K562 (cell line): ENCODE measurements at regions not wholly inside any gene's neighbourhood (a gene's known extent, or its start where the extent isn't known, plus 50 kb on each side); places are given as distances from the start of the nearest gene placed in this dataset.
A peak's percentile ranks its signal among the peaks of the same experiment; 100 is the strongest.

Experiments used
- ATAC-seq: fragments of 200-7000 bp; cut with Tn5 transposase; 3 replicates; pipeline ENCODE4 v1.9.1; 2020; ENCODE audit warnings: moderate library complexity
- BruUV-seq: library from RNA; stranded (reverse); fragments of 400-500 nt; replicated peaks from 2 replicates; lab custom pipeline; 2021; lab: Mats Ljungman, UMichigan
- CTCF ChIA-PET: fragments of 300-600 bp; formaldehyde crosslinking; extraction: SDS; loops from one replicate; lab custom pipeline; 2021; ENCODE audit warnings: low intra/inter-chr PET ratio; lab: Yijun Ruan, JAX
- POLR2A ChIA-PET: fragments of 300-600, 350-650 bp; sonication (Branson Sonifier 250); formaldehyde crosslinking; extraction: SDS; loops from one replicate; lab custom pipeline; 2021; ENCODE audit warnings: antibody characterized with exemption, inconsistent platforms; lab: Yijun Ruan, JAX
- DNase-seq, 4 experiments: peaks; one replicate each; pipeline versions ENCODE4 v3.0.0 to v3.0.0-alpha.2; 2011 to 2018; ENCODE audit warnings: low spot score in 3 of 4, mixed read lengths in 3 of 4; ENCODE audit errors: extremely low read depth in 1 of 4
- FAIRE-seq: peaks from 2 replicates; lab custom pipeline; 2011; peaks lifted over from hg19 to GRCh38; lab: Jason Lieb, UNC
- H2AFZ ChIP-seq: 2 replicates; pipeline ENCODE4 v1.6.0; 2011; ENCODE audit warnings: low read depth, low read length, control low read depth, inconsistent platforms
- H3K27ac ChIP-seq: fragments of 200-600 bp; 3 replicates; pipeline ENCODE4 v1.8.0; 2011; ENCODE audit warnings: low read depth, mild to moderate bottlenecking, control low read depth, inconsistent platforms, low read length, moderate library complexity, mixed read lengths; ENCODE audit errors: extremely low read depth
- H3K27me3 ChIP-seq, 2 experiments: fragments of 300-600 bp in 1 of 2; 2 replicates in 1 of 2; 3 replicates in 1 of 2; pipeline versions ENCODE4 v1.6.0 to v1.8.0; 2011; ENCODE audit warnings: inconsistent platforms in 2 of 2, low read length in 2 of 2, mild to moderate bottlenecking in 1 of 2, mixed read lengths in 1 of 2, moderate library complexity in 1 of 2; ENCODE audit not compliant: control insufficient read depth in 2 of 2, insufficient read depth in 2 of 2
- H3K36me3 ChIP-seq: fragments of 300-600 bp; 3 replicates; pipeline ENCODE4 v1.8.0; 2011; ENCODE audit warnings: mild to moderate bottlenecking, low read length, inconsistent platforms; ENCODE audit not compliant: control insufficient read depth, insufficient read depth
- H3K4me1 ChIP-seq, 2 experiments: fragments of 200-600 bp in 1 of 2; replicated peaks in 1 of 2; 2 replicates in 1 of 2; 3 replicates in 1 of 2; pipeline versions ENCODE4 v1.5.1 to v1.8.0; 2011; ENCODE audit warnings: inconsistent platforms in 2 of 2, low read length in 2 of 2, mild to moderate bottlenecking in 1 of 2, mixed read lengths in 1 of 2, moderate library complexity in 1 of 2; ENCODE audit not compliant: control insufficient read depth in 2 of 2, insufficient read depth in 2 of 2
- H3K4me2 ChIP-seq: 2 replicates; pipeline ENCODE4 v1.6.1; 2011; ENCODE audit warnings: low read length, control low read depth, inconsistent platforms, mixed read lengths; ENCODE audit not compliant: insufficient read depth
- H3K4me3 ChIP-seq: fragments of 200-600 bp; sonication (generic), shearing (Covaris generic); 2 replicates; pipeline ENCODE4 v1.5.1; 2016; ENCODE audit warnings: control low read depth, inconsistent platforms
- H3K79me2 ChIP-seq: fragments of 200-600 bp; 3 replicates; pipeline ENCODE4 v1.8.0; 2011; ENCODE audit warnings: low read length, inconsistent platforms; ENCODE audit not compliant: control insufficient read depth, insufficient read depth
- H3K9ac ChIP-seq, 2 experiments: 2 replicates each; pipeline versions ENCODE4 v1.6.0 to v1.6.1; 2011; ENCODE audit warnings: low read depth in 2 of 2, low read length in 2 of 2, control low read depth in 1 of 2, inconsistent platforms in 1 of 2, mild to moderate bottlenecking in 1 of 2, mixed read lengths in 1 of 2; ENCODE audit not compliant: insufficient read depth in 1 of 2
- H3K9me1 ChIP-seq: one replicate; pipeline ENCODE4 v1.6.0; 2011; ENCODE audit warnings: inconsistent platforms, mild to moderate bottlenecking, low read length, moderate library complexity; ENCODE audit not compliant: control insufficient read depth, insufficient read depth
- H3K9me3 ChIP-seq: replicated peaks from 2 replicates; pipeline ENCODE4 v1.5.1; 2011; ENCODE audit warnings: low read depth, low read length, inconsistent platforms; ENCODE audit not compliant: control insufficient read depth, insufficient read depth
- H4K20me1 ChIP-seq: replicated peaks from 2 replicates; pipeline ENCODE4 v1.6.1; 2011; ENCODE audit warnings: low read length, inconsistent platforms, mixed read lengths; ENCODE audit not compliant: control insufficient read depth, insufficient read depth
- ARID4B ChIP-seq: sonication (generic); formaldehyde crosslinking; IDR thresholded peaks from 2 replicates; pipeline ENCODE4 v1.8.0; 2022; ENCODE audit warnings: mild to moderate bottlenecking, missing genetic modification reagents
- DACH1 ChIP-seq: fragments of 450-650 bp; IDR thresholded peaks from 2 replicates; pipeline ENCODE4 v1.6.1; 2018; ENCODE audit not compliant: partially characterized antibody
- DIDO1 ChIP-seq: fragments of 450-650 bp; IDR thresholded peaks from 2 replicates; pipeline ENCODE4 v1.6.1; 2016; ENCODE audit warnings: low read depth, missing biosample characterization, missing genetic modification characterization
- HCFC1 ChIP-seq: IDR thresholded peaks from 2 replicates; pipeline ENCODE4 v1.6.1; 2012; ENCODE audit warnings: low read depth, low read length, improper control_type of control experiment
- HNRNPK ChIP-seq: fragments of 200-400 bp; formaldehyde crosslinking; IDR thresholded peaks from one replicate; pipeline ENCODE4 v1.6.1; 2018; ENCODE audit warnings: mild to moderate bottlenecking, low read depth, low read length; ENCODE audit not compliant: poor library complexity, severe bottlenecking
- MECOM ChIP-seq: fragments of 250-450 bp; sonication (Bioruptor Pico); IDR thresholded peaks from 2 replicates; pipeline ENCODE4 v1.8.0; 2022; ENCODE audit warnings: inconsistent platforms
- RBM17 ChIP-seq: fragments of 200-400 bp; formaldehyde crosslinking; IDR thresholded peaks from 2 replicates; pipeline ENCODE4 v1.6.1; 2017; ENCODE audit warnings: low read depth, mild to moderate bottlenecking, low read length, borderline replicate concordance
- TRIM28 ChIP-seq: fragments of 450-650 bp; IDR thresholded peaks from 2 replicates; pipeline ENCODE4 v1.6.1; 2017
- ZBTB49 ChIP-seq: sonication (generic); formaldehyde crosslinking; IDR thresholded peaks from 2 replicates; pipeline ENCODE4 v1.8.0; 2022; ENCODE audit warnings: missing genetic modification reagents, mild to moderate bottlenecking, borderline replicate concordance
- ZNF584 ChIP-seq: fragments of 200-800 bp; sonication (Bioruptor generic); IDR thresholded peaks from 2 replicates; pipeline ENCODE4 v1.6.1; 2016; ENCODE audit warnings: low read depth, mild to moderate bottlenecking, missing genetic modification characterization, missing compliant biosample characterization
- ZNF75A ChIP-seq: fragments of 450-650 bp; formaldehyde crosslinking; IDR thresholded peaks from 2 replicates; pipeline ENCODE4 v1.4.0; 2020; ENCODE audit warnings: mild to moderate bottlenecking
- ZNF766 ChIP-seq: fragments of 200-800 bp; sonication (Bioruptor generic); conservative IDR thresholded peaks from 2 replicates; pipeline ENCODE4 v1.6.1; 2016; ENCODE audit warnings: missing genetic modification characterization, missing compliant biosample characterization
- WGBS: fragments of 100-300 bp; shearing (Covaris generic); methylation state at CpG from one replicate; pipeline ENCODE4 v1.1.6; 2016; ENCODE audit warnings: low coverage, mixed read lengths; ENCODE audit not compliant: insufficient coverage; ENCODE audit errors: missing lambda C conversion rate; 5-methylcytosine and 5-hydroxymethylcytosine counted together
- in situ Hi-C: fragments of 300-500 bp; cut with MboI; formaldehyde crosslinking; loops from 4 replicates; pipeline ENCODE4 v1.15.0; 2018; ENCODE audit warnings: inconsistent platforms, mixed read lengths
- intact Hi-C: fragments of 100-400 bp; cut with micrococcal nuclease; formaldehyde crosslinking; loops from 2 replicates; pipeline ENCODE4 v1.14.2; 2022
- TF ChIP-seq, protein P1 (sequence below): fragments of 250-450 bp; sonication (Bioruptor Pico); IDR thresholded peaks from 2 replicates; pipeline ENCODE4 v1.8.0; 2021; ENCODE audit warnings: moderate library complexity, mild to moderate bottlenecking, inconsistent platforms
- TF ChIP-seq, protein P2 (sequence below): fragments of 450-650 bp; IDR thresholded peaks from 2 replicates; pipeline ENCODE4 v1.7.1; 2018; ENCODE audit warnings: mild to moderate bottlenecking, low read depth; ENCODE audit not compliant: partially characterized antibody

- no TSS peak for BruUV-seq
- Histone ChIP-seq H3K36me3 (no peaks in the 10 kb centered on the region), H2AFZ (no peak overlapping the region), H3K79me2 (no peaks in the 10 kb centered on the region), H3K9me1 (peaks cover 4% of the 10 kb centered on the region), H4K20me1 (no peaks in the 10 kb centered on the region), H3K4me3 (no peak overlapping the region), H3K4me2 (no peak overlapping the region), H3K9me3 (no peaks in the 10 kb centered on the region), H3K4me1 (no peaks in the 10 kb centered on the region), H3K9ac (no peak overlapping the region), H3K27ac (no peak overlapping the region), H3K27me3 (peaks cover 25 to 42% of the 10 kb centered on the region in 2 experiments)
- in situ Hi-C loops, result no loop called here
- intact Hi-C loops, result no loop called here
- ATAC-seq (no peak), DNase-seq (no peak), FAIRE-seq (peak; percentile 19)
- 0% methylated on average over 1 of the region's 1 CpG for WGBS
- ChIA-PET POLR2A (interaction anchor here (0.7 to 2.5 kb wide), 7 partner anchors 9 to 90 kb away, joined by 3 to 10 read pairs (median 4); partner anchors contain the start of gene ATF3), CTCF (no interaction called here)
- TF ChIP-seq ZNF766 (CRISPR knock-in tag) (no peak), TRIM28 (no peak), ARID4B (CRISPR knock-in tag) (no peak), ZBTB49 (no peak), ZNF584 (CRISPR knock-in tag) (no peak), RBM17 (no peak), DIDO1 (tag) (no peak), ZNF75A (CRISPR knock-in tag) (no peak), HCFC1 (no peak), HNRNPK (no peak), DACH1 (no peak), MECOM (no peak)
- TF ChIP-seq, protein P1, sequence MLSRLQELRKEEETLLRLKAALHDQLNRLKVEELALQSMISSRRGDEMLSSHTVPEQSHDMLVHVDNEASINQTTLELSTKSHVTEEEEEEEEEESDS (CRISPR knock-in tag), result no peak
- TF ChIP-seq, protein P2, sequence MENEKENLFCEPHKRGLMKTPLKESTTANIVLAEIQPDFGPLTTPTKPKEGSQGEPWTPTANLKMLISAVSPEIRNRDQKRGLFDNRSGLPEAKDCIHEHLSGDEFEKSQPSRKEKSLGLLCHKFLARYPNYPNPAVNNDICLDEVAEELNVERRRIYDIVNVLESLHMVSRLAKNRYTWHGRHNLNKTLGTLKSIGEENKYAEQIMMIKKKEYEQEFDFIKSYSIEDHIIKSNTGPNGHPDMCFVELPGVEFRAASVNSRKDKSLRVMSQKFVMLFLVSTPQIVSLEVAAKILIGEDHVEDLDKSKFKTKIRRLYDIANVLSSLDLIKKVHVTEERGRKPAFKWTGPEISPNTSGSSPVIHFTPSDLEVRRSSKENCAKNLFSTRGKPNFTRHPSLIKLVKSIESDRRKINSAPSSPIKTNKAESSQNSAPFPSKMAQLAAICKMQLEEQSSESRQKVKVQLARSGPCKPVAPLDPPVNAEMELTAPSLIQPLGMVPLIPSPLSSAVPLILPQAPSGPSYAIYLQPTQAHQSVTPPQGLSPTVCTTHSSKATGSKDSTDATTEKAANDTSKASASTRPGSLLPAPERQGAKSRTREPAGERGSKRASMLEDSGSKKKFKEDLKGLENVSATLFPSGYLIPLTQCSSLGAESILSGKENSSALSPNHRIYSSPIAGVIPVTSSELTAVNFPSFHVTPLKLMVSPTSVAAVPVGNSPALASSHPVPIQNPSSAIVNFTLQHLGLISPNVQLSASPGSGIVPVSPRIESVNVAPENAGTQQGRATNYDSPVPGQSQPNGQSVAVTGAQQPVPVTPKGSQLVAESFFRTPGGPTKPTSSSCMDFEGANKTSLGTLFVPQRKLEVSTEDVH, result no peak
These were observed 80.1 kb upstream of the ATF3 start for GRCh38 chr1:212528501-212528900.
